OCI-LY3 (cell line): ENCODE measurements at regions not wholly inside any gene's neighbourhood (a gene's known extent, or its start where the extent isn't known, plus 50 kb on each side); places are given as distances from the start of the nearest gene placed in this dataset.

Source experiments
- H2AFZ ChIP-seq: fragments of 200-600, 300-600 bp; shearing (Covaris generic); 2 replicates; pipeline ENCODE4 v1.6.0; 2014; ENCODE audit warnings: antibody characterized with exemption, low read depth, low read length
- H3K27ac ChIP-seq: fragments of 200-600, 300-600 bp; sonication (generic); 2 replicates; pipeline ENCODE4 v1.5.1; 2014; ENCODE audit warnings: mild to moderate bottlenecking, low read length, moderate library complexity, mixed read lengths
- H3K27me3 ChIP-seq: fragments of 200-600, 300-600 bp; sonication (generic); 2 replicates; pipeline ENCODE4 v1.6.1; 2014; ENCODE audit warnings: low read depth, low read length, mixed read lengths
- H3K36me3 ChIP-seq: fragments of 200-600, 300-600 bp; sonication (generic); replicated peaks from 2 replicates; pipeline ENCODE3; 2014; ENCODE audit warnings: low read depth, low read length, mixed read lengths
- H3K4me1 ChIP-seq: fragments of 300-600, 200-600 bp; sonication (generic); 2 replicates; pipeline ENCODE4 v1.6.1; 2014; ENCODE audit warnings: low read length, mixed read lengths
- H3K4me2 ChIP-seq: fragments of 200-600, 300-600 bp; sonication (generic); 2 replicates; pipeline ENCODE4 v1.6.1; 2014; ENCODE audit warnings: low read length, mixed read lengths
- H3K4me3 ChIP-seq: fragments of 300-600, 200-600 bp; sonication (generic); 2 replicates; pipeline ENCODE4 v1.5.1; 2014; ENCODE audit warnings: antibody characterized with exemption, mild to moderate bottlenecking, low read length, moderate library complexity
- H3K79me2 ChIP-seq: fragments of 300-600, 200-600 bp; shearing (Covaris generic); 2 replicates; pipeline ENCODE4 v1.6.1; 2014; ENCODE audit warnings: mild to moderate bottlenecking, low read length, mixed read lengths
- H3K9ac ChIP-seq: fragments of 300-600, 200-600 bp; shearing (Covaris generic); 2 replicates; pipeline ENCODE4 v1.6.0; 2014; ENCODE audit warnings: mild to moderate bottlenecking, low read length, moderate library complexity
- H3K9me3 ChIP-seq: fragments of 200-600, 300-600 bp; shearing (Covaris generic); 2 replicates; pipeline ENCODE4 v1.6.1; 2014; ENCODE audit warnings: low read length, mixed read lengths; ENCODE audit not compliant: insufficient read depth
- H4K20me1 ChIP-seq: fragments of 200-600, 300-600 bp; sonication (generic); 2 replicates; pipeline ENCODE4 v1.6.1; 2016; ENCODE audit warnings: low read length, mixed read lengths; ENCODE audit not compliant: insufficient read depth
- EZH2phosphoT487 ChIP-seq: fragments of 200-600 bp; shearing (Covaris generic); IDR thresholded peaks from 2 replicates; pipeline ENCODE4 v1.6.1; 2018; ENCODE audit warnings: antibody characterized with exemption, mixed run types, low read depth
- TF ChIP-seq, protein P1 (sequence below): fragments of 200-600, 300-600 bp; sonication (generic); IDR thresholded peaks from 2 replicates; pipeline ENCODE4 v1.5.1; 2014; ENCODE audit warnings: antibody characterized with exemption, low read length, low read depth

DNA sequence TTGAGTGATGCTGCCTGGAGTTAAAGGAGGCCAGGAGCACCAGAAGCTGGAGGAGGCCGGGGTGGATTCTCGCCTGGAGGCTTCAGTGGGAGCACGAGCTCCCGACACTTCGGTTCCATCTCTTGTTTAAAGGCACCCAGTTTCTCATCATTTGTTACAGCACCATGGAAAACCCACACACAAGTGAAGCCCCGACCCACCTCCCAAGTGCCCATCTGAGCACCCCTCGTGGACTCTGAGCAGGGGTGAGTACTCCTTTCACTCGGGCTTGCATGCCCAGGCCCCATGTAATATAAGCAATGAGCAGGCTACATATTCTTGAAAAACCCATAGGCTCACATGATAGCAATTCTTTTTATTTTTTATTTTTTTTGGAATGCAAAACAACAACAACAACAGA, 196.9 kb upstream of the MAF start:
- no peak overlapping the region for H3K9ac ChIP-seq
- H3K4me3 ChIP-seq, result no peak overlapping the region
- no peaks in the 10 kb centered on the region for H3K36me3 ChIP-seq
- H3K4me2 ChIP-seq, result no peak overlapping the region
- H3K27me3 ChIP-seq, result no peaks in the 10 kb centered on the region
- no peaks in the 10 kb centered on the region for H3K9me3 ChIP-seq
- no peak for TF ChIP-seq EZH2phosphoT487
- TF ChIP-seq, protein P1, sequence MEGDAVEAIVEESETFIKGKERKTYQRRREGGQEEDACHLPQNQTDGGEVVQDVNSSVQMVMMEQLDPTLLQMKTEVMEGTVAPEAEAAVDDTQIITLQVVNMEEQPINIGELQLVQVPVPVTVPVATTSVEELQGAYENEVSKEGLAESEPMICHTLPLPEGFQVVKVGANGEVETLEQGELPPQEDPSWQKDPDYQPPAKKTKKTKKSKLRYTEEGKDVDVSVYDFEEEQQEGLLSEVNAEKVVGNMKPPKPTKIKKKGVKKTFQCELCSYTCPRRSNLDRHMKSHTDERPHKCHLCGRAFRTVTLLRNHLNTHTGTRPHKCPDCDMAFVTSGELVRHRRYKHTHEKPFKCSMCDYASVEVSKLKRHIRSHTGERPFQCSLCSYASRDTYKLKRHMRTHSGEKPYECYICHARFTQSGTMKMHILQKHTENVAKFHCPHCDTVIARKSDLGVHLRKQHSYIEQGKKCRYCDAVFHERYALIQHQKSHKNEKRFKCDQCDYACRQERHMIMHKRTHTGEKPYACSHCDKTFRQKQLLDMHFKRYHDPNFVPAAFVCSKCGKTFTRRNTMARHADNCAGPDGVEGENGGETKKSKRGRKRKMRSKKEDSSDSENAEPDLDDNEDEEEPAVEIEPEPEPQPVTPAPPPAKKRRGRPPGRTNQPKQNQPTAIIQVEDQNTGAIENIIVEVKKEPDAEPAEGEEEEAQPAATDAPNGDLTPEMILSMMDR, result no peak
- no peak overlapping the region for H3K27ac ChIP-seq
- H4K20me1 ChIP-seq, result no peaks in the 10 kb centered on the region
- H3K4me1 ChIP-seq, result no peaks in the 10 kb centered on the region
- H3K79me2 ChIP-seq, result no peaks in the 10 kb centered on the region
- H2AFZ ChIP-seq, result no peak overlapping the region

GRCh38 chr16:79795556-79795955, 195.0 kb upstream of the MAF start:
- H3K9ac ChIP-seq, result no peak overlapping the region
- H3K27ac ChIP-seq, result no peak overlapping the region
- H3K4me3 ChIP-seq, result no peak overlapping the region
- H3K36me3 ChIP-seq, result no peaks in the 10 kb centered on the region
- no peaks in the 10 kb centered on the region for H4K20me1 ChIP-seq
- H3K9me3 ChIP-seq, result no peaks in the 10 kb centered on the region
- no peak for TF ChIP-seq EZH2phosphoT487
- TF ChIP-seq, protein P1, result no peak
- no peak overlapping the region for H3K4me2 ChIP-seq
- H3K79me2 ChIP-seq, result no peaks in the 10 kb centered on the region
- no peaks in the 10 kb centered on the region for H3K4me1 ChIP-seq
- H3K27me3 ChIP-seq, result no peaks in the 10 kb centered on the region
- H2AFZ ChIP-seq, result no peak overlapping the region

GRCh38 chr16:79794941-79795340, 194.4 kb upstream of the MAF start:
- TF ChIP-seq, protein P1, result no peak
- no peak for TF ChIP-seq EZH2phosphoT487
- Histone ChIP-seq H3K9ac (no peak overlapping the region), H3K4me2 (no peak overlapping the region), H3K4me3 (no peak overlapping the region), H3K79me2 (no peaks in the 10 kb centered on the region), H3K27ac (no peak overlapping the region), H3K36me3 (no peaks in the 10 kb centered on the region), H3K27me3 (no peaks in the 10 kb centered on the region), H4K20me1 (no peaks in the 10 kb centered on the region), H3K9me3 (no peaks in the 10 kb centered on the region), H3K4me1 (no peaks in the 10 kb centered on the region), H2AFZ (no peak overlapping the region)

GRCh38 chr16:79792664-79793351, 192.3 kb upstream of the MAF start:
- no peaks in the 10 kb centered on the region for H3K27me3 ChIP-seq
- H3K27ac ChIP-seq, result no peak overlapping the region
- TF ChIP-seq EZH2phosphoT487, result no peak
- TF ChIP-seq, protein P1, result no peak
- no peak overlapping the region for H2AFZ ChIP-seq
- no peaks in the 10 kb centered on the region for H3K9me3 ChIP-seq
- H3K4me2 ChIP-seq, result no peak overlapping the region
- H3K36me3 ChIP-seq, result no peaks in the 10 kb centered on the region
- no peaks in the 10 kb centered on the region for H3K79me2 ChIP-seq
- H3K4me1 ChIP-seq, result no peaks in the 10 kb centered on the region
- no peak overlapping the region for H3K4me3 ChIP-seq
- no peaks in the 10 kb centered on the region for H4K20me1 ChIP-seq
- H3K9ac ChIP-seq, result no peak overlapping the region
